Effector CD8-positive, alpha-beta T cell (primary cell): ENCODE measurements at regions not wholly inside any gene's neighbourhood (a gene's known extent, or its start where the extent isn't known, plus 50 kb on each side); places are given as distances from the start of the nearest gene placed in this dataset.

Source experiments
- DNase-seq: peaks from one replicate; lab custom pipeline; 2025; lab: John Stamatoyannopoulos, UW

DNA sequence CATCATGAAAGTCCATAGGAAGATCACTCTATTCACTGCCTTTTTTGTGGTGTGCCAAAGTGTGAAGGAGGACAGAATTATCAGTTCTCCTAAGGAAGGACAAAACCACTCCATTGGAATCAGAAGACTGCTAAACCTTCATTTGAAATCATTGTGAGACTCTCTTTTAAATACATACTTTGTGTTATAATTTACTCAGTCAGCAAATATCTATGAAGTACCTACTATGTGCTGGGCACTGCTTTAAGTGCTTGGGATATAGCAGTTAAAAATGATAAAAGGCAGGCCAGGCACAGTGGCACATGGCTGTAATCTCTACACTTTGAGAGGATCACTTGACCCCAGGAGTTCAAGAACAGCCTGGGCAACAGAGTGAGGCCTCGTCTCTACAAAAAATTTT is 692.3 kb downstream of the DSC3 start:
- no peak for DNase-seq

DNA sequence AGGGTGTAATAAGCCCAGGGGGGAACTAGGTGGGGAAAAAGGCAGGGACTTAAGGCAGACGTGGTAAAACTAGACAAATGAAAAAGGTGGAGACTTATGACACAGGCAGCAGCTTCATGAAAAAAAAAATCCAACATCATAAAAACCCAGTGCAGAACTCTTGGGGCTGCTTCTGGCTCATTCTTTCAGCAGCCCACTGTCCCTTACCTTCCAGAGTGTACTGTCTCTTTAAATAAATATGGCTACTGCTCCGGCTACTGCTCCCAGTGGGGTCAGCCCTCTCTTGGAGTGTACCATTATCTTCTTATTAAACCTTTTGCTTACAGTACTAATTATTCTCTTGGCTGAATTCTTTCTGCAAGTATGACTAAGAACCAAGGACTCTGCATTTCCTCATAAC is 699.5 kb downstream of the DSC3 start:
- DNase-seq, result no peak

GRCh38 chr18:30342675-30343074 is 699.9 kb downstream of the DSC3 start:
- no peak for DNase-seq

GRCh38 chr18:30334781-30335180 is 707.8 kb downstream of the DSC3 start:
- DNase-seq, result no peak

- no peak for DNase-seq
Observed at GRCh38 chr18:30333310-30333709, 709.2 kb downstream of the DSC3 start.

DNA sequence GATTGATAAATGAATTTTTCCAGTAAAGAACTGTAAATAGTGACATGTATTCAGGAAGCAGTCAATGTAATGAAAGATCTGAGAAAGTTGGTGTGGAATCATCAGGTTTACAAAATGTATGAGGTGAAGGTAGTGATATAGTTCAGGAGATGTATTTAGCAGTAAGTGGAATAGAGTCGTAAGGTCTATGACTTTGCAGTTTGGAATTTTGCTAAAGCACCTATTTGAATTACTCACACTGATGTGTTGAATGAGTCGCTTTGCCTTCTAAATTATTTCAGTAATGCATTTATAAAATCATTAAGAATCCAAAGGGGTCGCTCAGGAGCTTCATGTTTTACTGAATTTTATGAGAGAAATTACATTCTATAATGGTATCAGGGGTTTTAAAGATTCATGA is 713.7 kb downstream of the DSC3 start:
- DNase-seq, result no peak

GRCh38 chr18:30302181-30302580 is 740.4 kb downstream of the DSC3 start:
- no peak for DNase-seq

GRCh38 chr18:30298769-30299168 is 743.8 kb downstream of the DSC3 start:
- no peak for DNase-seq

DNA sequence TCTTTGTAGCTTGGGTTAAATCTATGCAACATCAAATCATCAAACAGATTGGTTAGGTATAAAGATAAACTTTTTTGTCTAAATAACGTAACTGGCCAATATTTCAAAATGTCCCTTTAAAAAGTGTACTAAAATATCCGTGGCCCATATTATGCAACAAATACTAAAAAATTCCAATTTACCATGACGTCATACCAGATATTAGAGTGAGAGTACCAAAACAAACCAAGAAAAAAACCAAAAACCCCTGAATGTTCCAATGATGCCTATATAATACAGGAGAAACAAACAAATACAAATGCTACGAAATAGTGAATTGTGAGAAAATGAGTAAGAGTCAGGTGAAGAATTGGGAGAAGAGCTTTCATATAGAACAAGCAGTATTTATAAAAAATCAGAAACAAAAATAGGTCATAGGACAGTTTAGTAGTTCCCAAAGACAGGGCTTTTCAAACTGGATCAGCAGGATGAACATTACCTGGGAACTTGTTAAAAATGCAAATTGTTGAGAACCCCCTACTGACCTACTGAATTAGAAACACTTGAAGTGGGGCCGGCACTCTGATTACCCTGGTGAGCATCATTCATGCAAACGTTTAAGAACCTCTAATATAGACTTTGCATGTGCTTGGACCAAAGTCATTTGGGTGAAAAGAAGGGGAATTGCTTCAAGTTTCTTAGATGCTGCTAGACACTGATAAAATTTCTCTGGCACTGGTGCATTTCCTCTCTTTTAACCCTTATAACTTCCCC is 753.7 kb downstream of the DSC3 start:
- no peak for DNase-seq

DNA sequence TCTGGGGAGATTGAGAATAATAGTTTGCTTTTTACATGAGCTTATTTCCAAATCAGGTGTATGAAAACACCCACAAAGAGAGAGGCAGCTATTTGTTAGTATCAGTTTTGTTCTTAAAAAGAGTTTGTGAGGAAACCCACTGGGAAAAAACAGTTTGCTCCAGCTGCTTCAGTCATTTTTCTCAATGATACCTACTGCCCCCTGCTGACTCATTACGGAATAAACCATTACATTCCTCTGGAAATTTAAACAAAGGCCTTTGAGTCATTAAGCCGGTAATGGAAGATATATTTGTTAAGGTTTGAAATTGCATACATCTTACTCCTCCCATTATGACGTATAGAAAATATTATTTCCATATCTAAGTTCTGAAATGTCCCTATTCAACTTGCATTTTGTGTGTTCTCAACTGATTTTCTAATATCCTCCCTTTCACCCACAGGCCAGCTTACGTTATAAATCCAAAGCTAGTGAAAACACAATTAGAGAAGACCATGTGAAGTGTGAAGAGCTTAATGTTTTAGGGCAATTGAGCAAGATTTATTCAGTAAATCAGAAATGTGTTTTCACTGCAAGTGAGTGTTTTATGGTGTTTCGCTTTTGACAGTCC is 761.6 kb downstream of the DSC3 start:
- DNase-seq, result no peak

DNA sequence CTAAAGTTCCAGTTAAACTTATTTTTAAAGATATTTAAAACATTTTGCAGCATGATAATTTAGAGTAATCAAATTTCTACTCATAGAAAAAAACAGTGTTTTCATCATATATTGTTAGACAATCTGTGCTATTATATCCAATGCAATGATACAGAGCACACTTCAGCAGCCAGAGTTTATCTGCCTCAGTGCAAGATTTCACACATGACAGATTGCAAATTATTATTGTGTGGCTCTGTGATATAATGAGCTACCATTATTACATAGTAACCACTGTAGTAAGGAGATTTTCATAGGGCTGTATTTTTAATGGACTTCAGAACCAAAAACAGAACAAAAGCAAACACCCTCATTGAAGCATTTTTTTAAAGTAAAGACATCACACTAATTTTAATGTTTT is 762.4 kb downstream of the DSC3 start:
- no peak for DNase-seq

DNA sequence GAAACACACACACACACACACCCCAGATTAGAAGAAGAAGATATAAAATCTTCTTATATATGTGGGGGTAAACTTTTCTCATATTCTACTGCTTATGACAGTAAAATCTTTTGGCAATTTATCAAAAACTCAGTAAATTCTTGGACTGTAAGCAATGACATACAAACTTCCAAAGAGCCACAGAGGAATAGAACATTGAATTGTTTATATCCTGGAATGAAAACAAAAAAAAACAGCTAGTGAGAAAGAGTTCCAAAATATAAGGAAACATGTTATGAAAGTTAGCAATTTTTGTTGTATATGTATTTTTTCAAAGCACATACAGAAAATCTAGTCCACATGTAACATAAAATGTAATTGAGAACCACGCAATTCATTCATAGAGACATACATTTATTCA is 764.9 kb downstream of the DSC3 start:
- no peak for DNase-seq

DNA sequence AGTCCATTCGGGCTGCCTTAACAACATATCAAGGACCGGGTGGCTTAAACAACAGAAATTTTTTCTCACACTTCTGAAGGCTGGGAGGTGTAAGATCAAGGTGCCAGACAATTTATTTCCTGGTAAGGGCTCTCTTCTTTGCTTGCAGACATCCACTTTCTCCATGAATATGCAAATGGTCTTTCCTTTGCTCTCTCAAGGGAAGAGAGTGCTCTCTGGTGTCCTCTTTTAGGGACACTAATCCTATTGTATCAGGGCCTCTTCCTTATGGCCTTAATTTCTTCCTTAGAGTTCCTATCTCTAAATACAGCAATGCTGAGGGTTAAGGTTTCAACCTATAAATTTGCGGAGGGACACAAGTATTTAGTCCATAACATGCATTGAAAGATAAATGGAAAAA is 770.8 kb downstream of the DSC3 start:
- DNase-seq, result no peak

- no peak for DNase-seq
Observed at GRCh38 chr18:30265190-30265589, 777.4 kb downstream of the DSC3 start.

DNA sequence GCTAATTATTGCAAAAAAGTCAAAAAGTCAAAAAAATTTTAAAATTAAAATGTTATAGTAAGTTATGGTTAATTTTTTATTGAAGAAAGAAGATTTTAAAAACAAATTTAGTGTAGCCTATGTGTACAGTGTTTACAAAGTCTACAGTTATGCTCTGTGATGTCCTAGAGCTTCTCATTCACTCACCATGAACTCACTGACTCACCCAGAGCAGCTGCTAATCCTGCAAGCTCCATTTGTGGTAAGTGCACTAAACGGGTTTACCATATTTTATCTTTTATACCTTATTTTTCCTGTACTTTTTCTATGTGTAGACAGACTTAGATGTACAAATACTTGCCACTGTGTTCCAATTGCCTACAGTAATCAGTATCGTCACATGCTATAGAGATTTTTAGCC is 788.2 kb downstream of the DSC3 start:
- no peak for DNase-seq

- no peak for DNase-seq
Observed at GRCh38 chr18:30248056-30248455, 794.5 kb downstream of the DSC3 start.

- no peak for DNase-seq
Observed at GRCh38 chr18:30245766-30246455, 796.6 kb downstream of the DSC3 start.

GRCh38 chr18:30234755-30235154 is 807.8 kb downstream of the DSC3 start:
- no peak for DNase-seq

- DNase-seq, result no peak
Observed at GRCh38 chr18:30211112-30211511, 831.4 kb downstream of the DSC3 start.

GRCh38 chr18:30208546-30208945 is 834.0 kb downstream of the DSC3 start:
- no peak for DNase-seq

GRCh38 chr18:30192216-30192615 is 850.3 kb downstream of the DSC3 start:
- no peak for DNase-seq

DNA sequence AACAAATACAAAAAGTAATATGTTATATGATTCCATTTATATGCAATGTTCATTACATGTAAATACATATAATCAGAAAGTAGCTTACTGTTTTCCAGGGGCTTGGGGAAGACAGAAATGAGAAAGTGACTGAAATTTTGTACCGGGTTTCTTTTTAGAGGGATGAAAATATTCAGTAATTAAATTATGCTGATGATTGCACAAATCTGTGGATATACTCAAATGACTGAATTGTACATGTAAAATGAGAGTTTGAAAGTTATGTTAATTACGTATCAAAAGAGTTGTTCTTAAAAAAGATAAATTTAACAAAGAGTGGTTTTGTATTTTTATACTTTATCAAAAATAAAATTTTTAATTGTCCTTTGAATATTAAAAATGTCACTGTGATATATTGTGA is 856.3 kb downstream of the DSC3 start:
- DNase-seq, result no peak

DNA sequence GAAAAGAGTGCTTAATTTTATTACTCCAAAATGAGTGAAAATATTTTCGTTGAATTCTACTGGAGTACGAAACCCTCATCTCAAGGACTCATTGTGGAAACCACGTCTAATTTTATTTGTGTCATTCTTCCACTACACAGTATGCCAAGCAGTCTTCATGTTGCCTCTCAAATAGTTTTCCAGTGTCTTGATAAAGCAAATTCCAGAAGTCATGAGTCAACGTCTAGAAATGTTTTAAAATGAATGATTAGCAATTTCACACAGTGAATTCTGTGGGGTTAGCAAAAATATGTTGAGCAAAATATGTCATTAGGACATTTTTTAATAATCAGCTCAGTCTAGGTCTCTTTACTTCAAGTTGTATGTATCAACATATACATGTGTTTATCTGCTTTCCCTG is 865.5 kb downstream of the DSC3 start:
- DNase-seq, result no peak
